ENCODE measurements at regions not wholly inside any gene's neighbourhood (a gene's known extent, or its start where the extent isn't known, plus 50 kb on each side); places are given as distances from the start of the nearest gene placed in this dataset.

GRCh38 chr6:113607821-113608545 lies 249.2 kb upstream of the MARCKS start:
- no peak for DNase-seq (ENCODE audit: extremely low read depth, low read depth)
- no peak for TF ChIP-seq CTCF (IDR thresholded peaks at IDR 0.05; ENCODE audit: low read depth, low read length, missing control alignments)
- H3K4me3 ChIP-seq (replicated peaks; ENCODE audit: low read depth, low read length) = no peak overlapping the region

- DNase-seq (ENCODE audit: extremely low read depth, low read depth) = no peak
- no peak for TF ChIP-seq CTCF (IDR thresholded peaks at IDR 0.05; ENCODE audit: low read depth, low read length, missing control alignments)
- no peak overlapping the region for H3K4me3 ChIP-seq (replicated peaks; ENCODE audit: low read depth, low read length)
These were observed 246.7 kb upstream of the MARCKS start for GRCh38 chr6:113610377-113610988.

- DNase-seq (ENCODE audit: extremely low read depth, low read depth) = no peak
- TF ChIP-seq CTCF (IDR thresholded peaks at IDR 0.05; ENCODE audit: low read depth, low read length, missing control alignments) = no peak
These were observed 240.4 kb upstream of the MARCKS start for GRCh38 chr6:113616701-113617274.

DNA sequence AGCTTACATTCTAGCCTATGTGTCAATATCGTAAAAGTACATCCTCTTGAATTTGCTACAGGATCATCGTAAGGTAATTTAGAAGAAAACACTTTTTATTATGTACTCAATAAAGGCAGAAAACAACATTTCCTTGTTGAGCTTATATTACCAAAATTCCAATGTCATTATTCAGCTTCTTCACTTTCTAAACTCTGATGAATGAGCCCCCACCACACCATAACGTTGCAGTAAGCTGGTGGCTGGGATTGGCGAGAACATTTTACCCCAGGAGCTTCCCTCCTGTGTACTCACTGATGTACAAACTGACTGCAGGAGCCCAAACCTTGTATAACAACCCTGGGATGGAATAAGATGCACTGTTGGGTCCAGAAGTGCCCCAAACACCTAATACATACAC lies 238.1 kb upstream of the MARCKS start:
- no peak overlapping the region for H3K4me3 ChIP-seq (replicated peaks; ENCODE audit: low read depth, low read length)
- no peak for TF ChIP-seq CTCF (IDR thresholded peaks at IDR 0.05; ENCODE audit: low read depth, low read length, missing control alignments)
- no peak for DNase-seq (ENCODE audit: extremely low read depth, low read depth)

More at GRCh38 chr6:113616701-113617274, 240.4 kb upstream of the MARCKS start:
- H3K4me3 ChIP-seq (replicated peaks; ENCODE audit: low read depth, low read length) = no peak overlapping the region

DNA sequence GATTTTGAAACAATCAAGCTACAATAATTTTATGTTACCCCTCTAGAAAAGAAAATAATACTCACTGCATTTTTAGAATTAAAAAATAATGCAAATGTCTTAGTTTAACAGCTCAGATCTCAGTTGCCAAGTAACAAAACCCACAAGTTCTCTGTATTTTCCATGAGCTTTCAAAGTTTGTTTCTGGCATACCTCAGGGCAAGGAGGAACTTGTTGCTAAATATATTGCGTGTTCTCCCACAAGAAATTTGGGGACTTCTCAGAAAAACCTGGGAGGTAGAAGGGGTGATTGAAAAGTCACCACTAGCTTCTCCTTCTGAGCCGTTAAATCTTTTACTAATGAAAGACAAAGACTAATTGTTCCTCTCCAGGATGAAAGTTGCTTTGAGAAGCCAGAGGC lies 236.8 kb upstream of the MARCKS start:
- H3K4me3 ChIP-seq (replicated peaks; ENCODE audit: low read depth, low read length) = no peak overlapping the region
- DNase-seq (ENCODE audit: extremely low read depth, low read depth) = no peak
- TF ChIP-seq CTCF (IDR thresholded peaks at IDR 0.05; ENCODE audit: low read depth, low read length, missing control alignments) = no peak

GRCh38 chr6:113622254-113622653 lies 234.9 kb upstream of the MARCKS start:
- DNase-seq (ENCODE audit: extremely low read depth, low read depth) = no peak
- no peak overlapping the region for H3K4me3 ChIP-seq (replicated peaks; ENCODE audit: low read depth, low read length)
- TF ChIP-seq CTCF (IDR thresholded peaks at IDR 0.05; ENCODE audit: low read depth, low read length, missing control alignments) = no peak
